GM23338 (cell line): ENCODE measurements at regions not wholly inside any gene's neighbourhood (a gene's known extent, or its start where the extent isn't known, plus 50 kb on each side); places are given as distances from the start of the nearest gene placed in this dataset.

Experiments
- ATAC-seq: fragments of 200-7000 bp; cut with Tn5 transposase; 3 replicates; pipeline ENCODE4 v1.9.1; 2020
- DNase-seq: peaks from one replicate; pipeline ENCODE4 v3.0.0-alpha.2; 2015; ENCODE audit warnings: low spot score
- H2AFZ ChIP-seq: fragments of 200-600 bp; sonication (generic); 2 replicates; pipeline ENCODE4 v1.8.0; 2016; ENCODE audit warnings: antibody characterized with exemption, mild to moderate bottlenecking, moderate library complexity
- H3F3A ChIP-seq: fragments of 200-600 bp; sonication (generic); replicated peaks from 2 replicates; pipeline ENCODE4 v1.8.0; 2017; ENCODE audit warnings: antibody characterized with exemption, mixed run types, low read depth
- H3K27ac ChIP-seq: fragments of 200-600 bp; sonication (generic); 2 replicates; pipeline ENCODE4 v1.6.1; 2016; ENCODE audit warnings: low read depth
- H3K27me3 ChIP-seq: fragments of 200-600 bp; sonication (generic); 2 replicates; pipeline ENCODE4 v1.8.0; 2016; ENCODE audit warnings: mild to moderate bottlenecking, mixed run types, moderate library complexity; ENCODE audit not compliant: insufficient read depth
- H3K36me3 ChIP-seq: fragments of 200-600 bp; sonication (generic); 2 replicates; pipeline ENCODE4 v1.8.0; 2016; ENCODE audit warnings: mild to moderate bottlenecking; ENCODE audit not compliant: insufficient read depth
- H3K4me1 ChIP-seq: fragments of 200-600 bp; sonication (generic); 2 replicates; pipeline ENCODE4 v1.8.0; 2016; ENCODE audit warnings: mild to moderate bottlenecking, moderate library complexity; ENCODE audit not compliant: insufficient read depth
- H3K4me2 ChIP-seq: fragments of 200-600 bp; sonication (generic); 2 replicates; pipeline ENCODE4 v1.7.1; 2017; ENCODE audit warnings: mixed run types
- H3K4me3 ChIP-seq: fragments of 200-600 bp; sonication (generic); 2 replicates; pipeline ENCODE4 v1.6.1; 2016; ENCODE audit warnings: mixed run types
- H3K79me2 ChIP-seq: fragments of 200-600 bp; sonication (generic); replicated peaks from 2 replicates; pipeline ENCODE4 v1.8.0; 2017; ENCODE audit warnings: mild to moderate bottlenecking; ENCODE audit not compliant: insufficient read depth
- H3K9me2 ChIP-seq: fragments of 200-600 bp; sonication (generic); 2 replicates; pipeline ENCODE4 v1.8.0; 2017; ENCODE audit not compliant: insufficient read depth
- H4K20me1 ChIP-seq: fragments of 200-600 bp; sonication (generic); replicated peaks from 2 replicates; pipeline ENCODE4 v1.8.0; 2017; ENCODE audit warnings: mild to moderate bottlenecking; ENCODE audit not compliant: insufficient read depth
- H3K27ac Mint-ChIP-seq: 2 replicates; pipeline ENCODE4 v1.8.0; 2020; ENCODE audit warnings: inconsistent platforms, mild to moderate bottlenecking, moderate library complexity, mixed read lengths
- H3K27me3 Mint-ChIP-seq: 3 replicates; pipeline ENCODE4 v1.8.0; 2022; ENCODE audit warnings: low read depth, mild to moderate bottlenecking, moderate library complexity, mixed read lengths, inconsistent platforms; ENCODE audit not compliant: insufficient read depth, poor library complexity
- H3K36me3 Mint-ChIP-seq: 3 replicates; pipeline ENCODE4 v1.8.0; 2021; ENCODE audit warnings: low read depth, mild to moderate bottlenecking, inconsistent platforms, moderate library complexity, mixed read lengths
- H3K4me1 Mint-ChIP-seq: 3 replicates; pipeline ENCODE4 v1.8.0; 2020; ENCODE audit warnings: mild to moderate bottlenecking, inconsistent platforms, mixed read lengths
- H3K4me3 Mint-ChIP-seq: 3 replicates; pipeline ENCODE4 v1.8.0; 2021; ENCODE audit warnings: moderate library complexity, mild to moderate bottlenecking, inconsistent platforms, mixed read lengths
- H3K9me3 Mint-ChIP-seq: 3 replicates; pipeline ENCODE4 v1.8.0; 2020; ENCODE audit warnings: moderate library complexity, mild to moderate bottlenecking, inconsistent platforms, mixed read lengths
- EZH2 ChIP-seq: fragments of 200-600 bp; sonication (generic); IDR thresholded peaks from one replicate; pipeline ENCODE4 v1.8.0; 2017; ENCODE audit warnings: antibody characterized with exemption, mild to moderate bottlenecking, low read depth; ENCODE audit not compliant: unreplicated experiment
- JUNB ChIP-seq: IDR thresholded peaks from one replicate; pipeline ENCODE4 v1.6.1; 2016; ENCODE audit warnings: antibody characterized with exemption; ENCODE audit not compliant: unreplicated experiment
- NANOG ChIP-seq: IDR thresholded peaks from 2 replicates; pipeline ENCODE4 v1.6.1; 2016; ENCODE audit warnings: antibody characterized with exemption, borderline replicate concordance
- STAT1 ChIP-seq: IDR thresholded peaks from one replicate; pipeline ENCODE4 v1.6.1; 2016; ENCODE audit warnings: antibody characterized with exemption; ENCODE audit not compliant: unreplicated experiment
- ZNF114 ChIP-seq: fragments of 250-450 bp; sonication (Bioruptor Pico); IDR thresholded peaks from 2 replicates; pipeline ENCODE4 v1.5.0; 2020; ENCODE audit warnings: mild to moderate bottlenecking, moderate library complexity
- TF ChIP-seq, protein P1 (sequence below): IDR thresholded peaks from 2 replicates; pipeline ENCODE4 v1.6.1; 2016; ENCODE audit warnings: antibody characterized with exemption
- TF ChIP-seq, protein P2 (sequence below), 2 experiments: fragments of 200-600 bp in 1 of 2; sonication (generic) in 1 of 2; conservative IDR thresholded peaks; 2 replicates each; pipeline versions ENCODE4 v1.5.1 to v1.6.1; 2016 to 2017; ENCODE audit warnings: antibody characterized with exemption in 2 of 2, low read depth in 2 of 2, mild to moderate bottlenecking in 2 of 2, moderate library complexity in 1 of 2
- TF ChIP-seq, protein P3 (sequence below): IDR thresholded peaks from one replicate; pipeline ENCODE4 v1.6.1; 2018; ENCODE audit warnings: antibody characterized with exemption; ENCODE audit not compliant: unreplicated experiment

DNA sequence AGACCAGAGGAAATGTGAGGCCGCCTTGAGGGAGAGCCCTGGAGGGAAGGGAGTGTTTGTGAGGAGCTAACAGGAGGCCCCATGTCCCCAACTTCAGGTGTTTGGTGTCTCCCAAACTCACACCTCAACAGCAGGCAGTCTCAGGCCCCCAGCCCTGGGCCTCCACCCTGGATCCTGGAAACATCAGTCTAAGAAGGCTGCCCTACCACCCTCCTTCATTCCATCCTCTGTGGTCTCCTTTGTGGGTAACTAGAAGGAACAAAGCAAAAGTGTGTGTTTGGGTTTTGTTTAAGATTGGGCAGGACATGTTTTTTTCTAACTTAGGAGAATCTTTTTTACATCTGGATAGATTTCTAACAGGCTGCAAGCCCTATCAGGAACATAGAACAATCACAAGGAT is 404.3 kb downstream of the BCL11A start:
- H4K20me1 ChIP-seq = no peaks in the 10 kb centered on the region
- H3K4me3 ChIP-seq = no peak overlapping the region
- no peak overlapping the region for H3K27ac ChIP-seq
- ATAC-seq (no peak), DNase-seq (no peak)
- Mint-ChIP-seq H3K4me1 (no peaks in the 10 kb centered on the region), H3K36me3 (peaks cover 3% of the 10 kb centered on the region; the same call in 1 of the 3 replicates), H3K27ac (no peak overlapping the region), H3K4me3 (no peak overlapping the region), H3K9me3 (peaks cover 6% of the 10 kb centered on the region; the same call in 2 of the 3 replicates), H3K27me3 (no peaks in the 10 kb centered on the region)
- no peaks in the 10 kb centered on the region for H3K36me3 ChIP-seq
- H3K9me2 ChIP-seq = peaks cover 3% of the 10 kb centered on the region; the same call in 1 of the 2 replicates
- H3F3A ChIP-seq = no peaks in the 10 kb centered on the region
- no peak overlapping the region for H2AFZ ChIP-seq
- H3K27me3 ChIP-seq = no peaks in the 10 kb centered on the region
- H3K4me2 ChIP-seq = no peak overlapping the region
- no peaks in the 10 kb centered on the region for H3K4me1 ChIP-seq
- no peak for TF ChIP-seq NANOG
- TF ChIP-seq ZNF114 = no peak
- no peak for TF ChIP-seq JUNB
- no peak for TF ChIP-seq STAT1
- TF ChIP-seq, protein P1, sequence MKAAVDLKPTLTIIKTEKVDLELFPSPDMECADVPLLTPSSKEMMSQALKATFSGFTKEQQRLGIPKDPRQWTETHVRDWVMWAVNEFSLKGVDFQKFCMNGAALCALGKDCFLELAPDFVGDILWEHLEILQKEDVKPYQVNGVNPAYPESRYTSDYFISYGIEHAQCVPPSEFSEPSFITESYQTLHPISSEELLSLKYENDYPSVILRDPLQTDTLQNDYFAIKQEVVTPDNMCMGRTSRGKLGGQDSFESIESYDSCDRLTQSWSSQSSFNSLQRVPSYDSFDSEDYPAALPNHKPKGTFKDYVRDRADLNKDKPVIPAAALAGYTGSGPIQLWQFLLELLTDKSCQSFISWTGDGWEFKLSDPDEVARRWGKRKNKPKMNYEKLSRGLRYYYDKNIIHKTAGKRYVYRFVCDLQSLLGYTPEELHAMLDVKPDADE = no peak
- TF ChIP-seq, protein P2, sequence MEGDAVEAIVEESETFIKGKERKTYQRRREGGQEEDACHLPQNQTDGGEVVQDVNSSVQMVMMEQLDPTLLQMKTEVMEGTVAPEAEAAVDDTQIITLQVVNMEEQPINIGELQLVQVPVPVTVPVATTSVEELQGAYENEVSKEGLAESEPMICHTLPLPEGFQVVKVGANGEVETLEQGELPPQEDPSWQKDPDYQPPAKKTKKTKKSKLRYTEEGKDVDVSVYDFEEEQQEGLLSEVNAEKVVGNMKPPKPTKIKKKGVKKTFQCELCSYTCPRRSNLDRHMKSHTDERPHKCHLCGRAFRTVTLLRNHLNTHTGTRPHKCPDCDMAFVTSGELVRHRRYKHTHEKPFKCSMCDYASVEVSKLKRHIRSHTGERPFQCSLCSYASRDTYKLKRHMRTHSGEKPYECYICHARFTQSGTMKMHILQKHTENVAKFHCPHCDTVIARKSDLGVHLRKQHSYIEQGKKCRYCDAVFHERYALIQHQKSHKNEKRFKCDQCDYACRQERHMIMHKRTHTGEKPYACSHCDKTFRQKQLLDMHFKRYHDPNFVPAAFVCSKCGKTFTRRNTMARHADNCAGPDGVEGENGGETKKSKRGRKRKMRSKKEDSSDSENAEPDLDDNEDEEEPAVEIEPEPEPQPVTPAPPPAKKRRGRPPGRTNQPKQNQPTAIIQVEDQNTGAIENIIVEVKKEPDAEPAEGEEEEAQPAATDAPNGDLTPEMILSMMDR (conservative IDR thresholded peaks at IDR 0.05; ENCODE audit: low read depth in 2 of 2) = no peak
- TF ChIP-seq, protein P3, sequence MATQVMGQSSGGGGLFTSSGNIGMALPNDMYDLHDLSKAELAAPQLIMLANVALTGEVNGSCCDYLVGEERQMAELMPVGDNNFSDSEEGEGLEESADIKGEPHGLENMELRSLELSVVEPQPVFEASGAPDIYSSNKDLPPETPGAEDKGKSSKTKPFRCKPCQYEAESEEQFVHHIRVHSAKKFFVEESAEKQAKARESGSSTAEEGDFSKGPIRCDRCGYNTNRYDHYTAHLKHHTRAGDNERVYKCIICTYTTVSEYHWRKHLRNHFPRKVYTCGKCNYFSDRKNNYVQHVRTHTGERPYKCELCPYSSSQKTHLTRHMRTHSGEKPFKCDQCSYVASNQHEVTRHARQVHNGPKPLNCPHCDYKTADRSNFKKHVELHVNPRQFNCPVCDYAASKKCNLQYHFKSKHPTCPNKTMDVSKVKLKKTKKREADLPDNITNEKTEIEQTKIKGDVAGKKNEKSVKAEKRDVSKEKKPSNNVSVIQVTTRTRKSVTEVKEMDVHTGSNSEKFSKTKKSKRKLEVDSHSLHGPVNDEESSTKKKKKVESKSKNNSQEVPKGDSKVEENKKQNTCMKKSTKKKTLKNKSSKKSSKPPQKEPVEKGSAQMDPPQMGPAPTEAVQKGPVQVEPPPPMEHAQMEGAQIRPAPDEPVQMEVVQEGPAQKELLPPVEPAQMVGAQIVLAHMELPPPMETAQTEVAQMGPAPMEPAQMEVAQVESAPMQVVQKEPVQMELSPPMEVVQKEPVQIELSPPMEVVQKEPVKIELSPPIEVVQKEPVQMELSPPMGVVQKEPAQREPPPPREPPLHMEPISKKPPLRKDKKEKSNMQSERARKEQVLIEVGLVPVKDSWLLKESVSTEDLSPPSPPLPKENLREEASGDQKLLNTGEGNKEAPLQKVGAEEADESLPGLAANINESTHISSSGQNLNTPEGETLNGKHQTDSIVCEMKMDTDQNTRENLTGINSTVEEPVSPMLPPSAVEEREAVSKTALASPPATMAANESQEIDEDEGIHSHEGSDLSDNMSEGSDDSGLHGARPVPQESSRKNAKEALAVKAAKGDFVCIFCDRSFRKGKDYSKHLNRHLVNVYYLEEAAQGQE = no peak
- H3K79me2 ChIP-seq = no peaks in the 10 kb centered on the region

DNA sequence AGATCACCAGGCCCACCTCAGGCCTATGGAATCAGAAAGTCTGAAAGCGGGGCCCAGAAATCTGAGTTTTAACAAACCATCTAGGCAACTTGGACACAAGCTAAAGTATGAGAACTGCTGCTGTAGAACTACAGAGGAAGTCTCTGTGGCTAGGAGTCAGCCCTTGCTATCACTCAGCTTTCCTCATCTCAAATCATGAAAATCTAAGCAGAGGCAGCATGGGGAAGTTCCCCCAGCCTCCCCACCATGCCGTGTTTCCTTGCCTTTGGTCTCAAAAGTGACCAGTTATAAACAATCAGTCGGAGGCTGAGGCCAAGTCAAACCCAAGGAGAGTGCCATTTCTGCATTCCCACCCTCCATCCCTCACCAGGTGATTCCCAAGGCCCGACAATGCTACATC is 404.7 kb downstream of the BCL11A start:
- H3K4me1 Mint-ChIP-seq = no peaks in the 10 kb centered on the region
- H3K27ac Mint-ChIP-seq = no peak overlapping the region
- no peak overlapping the region for H3K4me3 ChIP-seq
- DNase-seq (no peak), ATAC-seq (no peak)
- peaks cover 3% of the 10 kb centered on the region; the same call in 1 of the 3 replicates for H3K36me3 Mint-ChIP-seq
- no peaks in the 10 kb centered on the region for H3K27me3 Mint-ChIP-seq
- H3K79me2 ChIP-seq = no peaks in the 10 kb centered on the region
- TF ChIP-seq EZH2 (no peak), ZNF114 (no peak)
- peaks cover 6% of the 10 kb centered on the region; the same call in 2 of the 3 replicates for H3K9me3 Mint-ChIP-seq
- no peaks in the 10 kb centered on the region for H3K4me1 ChIP-seq
- no peak overlapping the region for H3K27ac ChIP-seq
- H3K4me2 ChIP-seq = no peak overlapping the region
- H4K20me1 ChIP-seq = no peaks in the 10 kb centered on the region
- H2AFZ ChIP-seq = no peak overlapping the region
- peaks cover 3% of the 10 kb centered on the region; the same call in 1 of the 2 replicates for H3K9me2 ChIP-seq
- no peaks in the 10 kb centered on the region for H3K36me3 ChIP-seq
- H3F3A ChIP-seq = no peaks in the 10 kb centered on the region
- no peaks in the 10 kb centered on the region for H3K27me3 ChIP-seq
- H3K4me3 Mint-ChIP-seq = no peak overlapping the region
